ENCODE measurements at regions not wholly inside any gene's neighbourhood (a gene's known extent, or its start where the extent isn't known, plus 50 kb on each side); places are given as distances from the start of the nearest gene placed in this dataset.
"Not testable (repeated sequence)": the region's sequence is repeated elsewhere in the genome, so short reads cannot be mapped to it uniquely, and the experiment has no call there.

DNA sequence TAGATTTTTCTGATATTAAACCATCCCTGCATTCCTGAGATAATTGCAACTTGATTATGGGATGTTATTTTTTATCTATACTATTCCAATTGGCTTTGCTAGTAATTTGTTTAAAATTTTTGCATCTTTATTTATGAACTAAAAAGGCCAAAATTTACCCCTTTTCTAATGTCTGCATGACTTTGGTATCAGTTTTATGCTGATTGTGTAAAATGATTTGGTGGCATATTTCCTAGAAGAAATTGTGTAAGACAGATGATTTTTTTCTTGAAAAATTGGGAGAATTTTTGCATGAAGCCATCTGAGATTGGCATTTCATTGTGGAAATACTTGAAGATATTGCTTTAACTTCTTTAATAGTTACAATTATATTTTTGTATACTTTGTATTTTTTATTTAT lies 183.8 kb upstream of the TBL1XR1 start:
- Histone ChIP-seq H3K36me3 (ENCODE audit: control insufficient read depth, insufficient read depth, low read length) (no peaks in the 10 kb centered on the region), H3K4me3 (ENCODE audit: low read depth, low read length) (no peak overlapping the region), H3K27me3 (ENCODE audit: control insufficient read depth, insufficient read depth, low read length) (no peaks in the 10 kb centered on the region)
- DNase-seq (ENCODE audit: low read depth) (no peak), FAIRE-seq (no peak)
- TF ChIP-seq, protein P1, sequence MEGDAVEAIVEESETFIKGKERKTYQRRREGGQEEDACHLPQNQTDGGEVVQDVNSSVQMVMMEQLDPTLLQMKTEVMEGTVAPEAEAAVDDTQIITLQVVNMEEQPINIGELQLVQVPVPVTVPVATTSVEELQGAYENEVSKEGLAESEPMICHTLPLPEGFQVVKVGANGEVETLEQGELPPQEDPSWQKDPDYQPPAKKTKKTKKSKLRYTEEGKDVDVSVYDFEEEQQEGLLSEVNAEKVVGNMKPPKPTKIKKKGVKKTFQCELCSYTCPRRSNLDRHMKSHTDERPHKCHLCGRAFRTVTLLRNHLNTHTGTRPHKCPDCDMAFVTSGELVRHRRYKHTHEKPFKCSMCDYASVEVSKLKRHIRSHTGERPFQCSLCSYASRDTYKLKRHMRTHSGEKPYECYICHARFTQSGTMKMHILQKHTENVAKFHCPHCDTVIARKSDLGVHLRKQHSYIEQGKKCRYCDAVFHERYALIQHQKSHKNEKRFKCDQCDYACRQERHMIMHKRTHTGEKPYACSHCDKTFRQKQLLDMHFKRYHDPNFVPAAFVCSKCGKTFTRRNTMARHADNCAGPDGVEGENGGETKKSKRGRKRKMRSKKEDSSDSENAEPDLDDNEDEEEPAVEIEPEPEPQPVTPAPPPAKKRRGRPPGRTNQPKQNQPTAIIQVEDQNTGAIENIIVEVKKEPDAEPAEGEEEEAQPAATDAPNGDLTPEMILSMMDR (IDR thresholded peaks at IDR 0.05; ENCODE audit: insufficient read depth, low read length, severe bottlenecking): no peak

DNA sequence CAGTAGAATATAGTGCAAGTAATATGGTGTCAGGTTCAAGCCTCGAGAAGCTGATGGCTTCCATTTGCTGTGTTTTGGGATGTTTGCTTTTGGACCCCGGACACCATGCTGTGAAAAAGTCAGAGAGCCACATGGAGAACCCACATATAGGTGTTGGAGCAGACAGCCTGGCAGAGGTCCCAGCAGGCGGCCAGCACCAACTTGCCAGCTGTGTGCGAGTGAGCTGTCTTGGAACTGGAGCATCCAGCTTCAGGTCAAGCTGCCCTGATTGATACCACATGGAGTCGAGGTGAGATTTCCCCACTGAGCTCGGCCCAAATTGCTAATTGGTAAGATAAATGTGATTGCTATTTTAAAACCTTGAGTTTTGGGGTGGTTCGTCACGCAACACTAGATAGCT lies 185.7 kb upstream of the TBL1XR1 start:
- TF ChIP-seq, protein P1 (IDR thresholded peaks at IDR 0.05; ENCODE audit: insufficient read depth, low read length, severe bottlenecking): no peak
- H3K36me3 ChIP-seq (ENCODE audit: control insufficient read depth, insufficient read depth, low read length): no peaks in the 10 kb centered on the region
- FAIRE-seq (no peak), DNase-seq (ENCODE audit: low read depth) (peak; percentile 61)
- H3K27me3 ChIP-seq (ENCODE audit: control insufficient read depth, insufficient read depth, low read length): no peaks in the 10 kb centered on the region
- H3K4me3 ChIP-seq (ENCODE audit: low read depth, low read length): no peak overlapping the region

DNA sequence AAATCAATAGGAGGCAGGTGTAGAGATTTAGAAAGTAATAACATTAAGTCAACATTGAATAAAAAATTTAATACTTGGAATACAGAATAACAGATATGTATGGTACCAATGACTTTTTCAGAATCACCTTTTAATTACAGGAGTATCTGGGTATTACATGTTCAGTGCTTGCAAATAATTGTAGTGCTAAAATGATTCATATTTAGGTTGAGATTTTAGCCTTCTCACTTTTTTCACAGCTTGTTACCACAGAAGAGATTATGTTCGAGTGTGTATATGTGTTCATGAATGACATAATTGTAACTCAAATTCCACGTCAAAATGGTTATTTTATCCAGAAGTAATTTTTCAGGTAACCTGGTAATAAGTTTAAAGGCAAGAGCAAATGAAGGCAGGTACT lies 187.9 kb upstream of the TBL1XR1 start:
- TF ChIP-seq, protein P1 (IDR thresholded peaks at IDR 0.05; ENCODE audit: insufficient read depth, low read length, severe bottlenecking): no peak
- Histone ChIP-seq H3K4me3 (ENCODE audit: low read depth, low read length) (no peak overlapping the region), H3K27me3 (ENCODE audit: control insufficient read depth, insufficient read depth, low read length) (no peaks in the 10 kb centered on the region), H3K36me3 (ENCODE audit: control insufficient read depth, insufficient read depth, low read length) (no peaks in the 10 kb centered on the region)
- DNase-seq (ENCODE audit: low read depth) (no peak), FAIRE-seq (no peak)

DNA sequence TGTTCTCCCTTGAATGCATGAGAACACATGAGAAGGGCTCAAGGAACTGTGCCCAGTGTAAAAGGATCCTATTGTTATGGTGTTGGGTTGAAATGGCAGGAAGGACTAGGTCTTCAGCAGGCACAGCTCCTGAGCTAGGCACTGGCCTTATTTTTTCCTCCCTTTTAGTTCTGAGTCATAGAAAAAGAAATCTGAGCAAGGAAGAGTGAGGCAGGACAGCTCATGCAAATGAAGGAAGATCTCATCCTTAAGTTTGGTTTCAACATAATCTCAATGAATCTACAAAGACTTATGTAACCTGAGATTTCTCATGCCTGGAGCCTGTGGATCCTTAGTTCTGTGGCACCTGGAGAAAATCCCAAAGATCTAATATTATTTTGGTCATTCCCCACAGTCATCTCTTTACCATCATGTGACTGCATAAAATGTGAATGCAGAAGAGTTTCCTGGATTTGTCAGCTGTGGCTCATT lies 188.6 kb upstream of the TBL1XR1 start:
- TF ChIP-seq, protein P1 (IDR thresholded peaks at IDR 0.05; ENCODE audit: insufficient read depth, low read length, severe bottlenecking): no peak
- Histone ChIP-seq H3K27me3 (ENCODE audit: control insufficient read depth, insufficient read depth, low read length) (no peaks in the 10 kb centered on the region), H3K4me3 (ENCODE audit: low read depth, low read length) (no peak overlapping the region), H3K36me3 (ENCODE audit: control insufficient read depth, insufficient read depth, low read length) (no peaks in the 10 kb centered on the region)
- FAIRE-seq: peak; percentile 60
- peak; percentile 94 for DNase-seq (ENCODE audit: low read depth)

DNA sequence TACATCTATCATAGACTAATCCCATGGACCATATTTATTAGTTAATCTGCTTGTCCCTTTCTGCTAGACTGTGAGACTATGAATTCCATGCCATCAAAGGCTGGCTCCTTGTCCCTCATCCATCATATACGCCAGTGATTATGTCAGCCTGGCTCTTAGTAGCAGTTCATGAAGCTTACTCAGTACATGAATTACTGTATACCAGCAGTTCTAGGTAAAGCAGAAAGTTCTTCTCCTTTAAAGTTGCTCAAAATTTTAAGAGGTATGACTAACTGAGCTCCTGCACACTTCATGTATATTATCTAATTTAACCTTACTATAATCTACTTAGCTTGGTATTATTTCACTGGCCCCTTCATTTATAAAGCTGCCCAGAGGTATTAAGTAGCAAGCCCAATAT lies 190.9 kb upstream of the TBL1XR1 start:
- H3K4me3 ChIP-seq (ENCODE audit: low read depth, low read length): no peak overlapping the region
- FAIRE-seq (no peak), DNase-seq (ENCODE audit: low read depth) (no peak)
- TF ChIP-seq, protein P1 (IDR thresholded peaks at IDR 0.05; ENCODE audit: insufficient read depth, low read length, severe bottlenecking): no peak
- H3K27me3 ChIP-seq (ENCODE audit: control insufficient read depth, insufficient read depth, low read length): no peaks in the 10 kb centered on the region
- no peaks in the 10 kb centered on the region for H3K36me3 ChIP-seq (ENCODE audit: control insufficient read depth, insufficient read depth, low read length)

DNA sequence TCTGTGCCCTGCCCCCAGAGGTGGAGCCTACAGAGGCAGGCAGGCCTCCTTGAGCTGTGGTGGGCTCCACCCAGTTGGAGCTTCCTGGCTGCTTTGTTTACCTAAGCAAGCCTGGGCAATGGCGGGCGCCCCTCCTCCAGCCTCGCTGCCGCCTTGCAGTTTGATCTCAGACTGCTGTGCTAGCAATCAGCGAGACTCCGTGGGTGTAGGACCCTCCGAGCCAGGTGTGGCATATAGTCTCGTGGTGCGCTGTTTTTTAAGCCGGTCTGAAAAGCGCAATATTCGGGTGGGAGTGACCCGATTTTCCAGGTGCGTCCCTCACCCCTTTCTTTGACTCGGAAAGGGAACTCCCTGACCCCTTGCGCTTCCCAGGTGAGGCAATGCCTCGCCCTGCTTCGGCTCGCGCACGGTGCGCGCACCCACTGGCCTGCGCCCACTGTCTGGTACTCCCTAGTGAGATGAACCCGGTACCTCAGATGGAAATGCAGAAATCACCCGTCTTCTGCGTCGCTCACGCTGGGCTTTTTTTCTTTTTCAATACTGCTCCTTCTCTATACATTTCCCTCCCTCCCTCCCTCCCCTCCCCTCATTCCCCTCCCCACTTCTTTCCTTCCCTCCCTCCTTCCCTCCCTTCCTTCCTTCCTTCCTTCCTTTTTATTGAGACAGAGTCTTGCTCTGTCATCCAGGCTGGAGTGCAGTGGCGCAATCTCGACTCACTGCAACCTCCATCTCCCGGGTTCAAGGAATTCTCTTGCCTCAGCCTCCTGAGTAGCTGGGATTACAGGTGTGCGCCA lies 197.1 kb upstream of the TBL1XR1 start:
- H3K4me3 ChIP-seq (ENCODE audit: low read depth, low read length); H3K36me3 ChIP-seq (ENCODE audit: control insufficient read depth, insufficient read depth, low read length); H3K27me3 ChIP-seq (ENCODE audit: control insufficient read depth, insufficient read depth, low read length); FAIRE-seq; DNase-seq (ENCODE audit: low read depth): not testable (repeated sequence)
